Cardiac fibroblast (primary cell): ENCODE measurements at regions not wholly inside any gene's neighbourhood (a gene's known extent, or its start where the extent isn't known, plus 50 kb on each side); places are given as distances from the start of the nearest gene placed in this dataset.

Experiments used
- DNase-seq, 2 donors: peaks; one replicate each; pipeline versions ENCODE4 v3.0.0 to v3.0.0-alpha.2; 2010; ENCODE audit warnings: low read depth in 2 of 2
- H3K4me3 ChIP-seq, 2 donors: replicated peaks in 1 of 2; 1 replicate in 1 of 2; 2 replicates in 1 of 2; pipeline ENCODE4 v1.5.1; 2011; ENCODE audit warnings: low read depth in 2 of 2, low read length in 2 of 2, mild to moderate bottlenecking in 2 of 2, moderate library complexity in 1 of 2
- TF ChIP-seq, protein P1 (sequence below): IDR thresholded peaks from one replicate; pipeline ENCODE4 v1.5.1; 2011; ENCODE audit warnings: low read depth, mild to moderate bottlenecking, low read length, inconsistent platforms

DNA sequence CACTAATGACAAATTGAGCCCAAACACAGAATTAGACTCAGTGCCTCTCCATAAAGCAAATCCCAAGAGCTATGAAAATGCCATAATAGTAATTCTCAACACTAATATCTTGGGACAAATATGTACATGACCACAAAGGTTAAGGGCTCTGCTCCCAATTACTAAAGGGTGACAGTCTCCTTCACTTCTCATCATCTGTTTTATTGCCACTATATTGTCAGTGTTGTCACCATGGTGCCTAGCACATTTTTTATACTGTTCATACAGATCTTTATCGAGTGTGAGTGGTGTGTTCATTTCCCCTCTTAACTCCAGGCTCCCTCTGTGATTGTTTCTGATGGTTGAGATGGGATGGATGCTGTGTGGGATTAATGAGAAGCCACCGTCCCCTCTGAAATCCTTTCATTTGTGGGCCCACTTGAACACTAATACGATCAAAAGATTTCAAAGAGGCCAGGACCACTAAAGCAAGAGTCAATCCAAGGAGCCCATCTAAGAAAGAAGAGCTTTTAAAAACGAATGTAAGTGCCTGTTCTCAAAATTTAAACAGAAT lies 277.7 kb downstream of the GXYLT1 start:
- no peak for DNase-seq
- TF ChIP-seq, protein P1, sequence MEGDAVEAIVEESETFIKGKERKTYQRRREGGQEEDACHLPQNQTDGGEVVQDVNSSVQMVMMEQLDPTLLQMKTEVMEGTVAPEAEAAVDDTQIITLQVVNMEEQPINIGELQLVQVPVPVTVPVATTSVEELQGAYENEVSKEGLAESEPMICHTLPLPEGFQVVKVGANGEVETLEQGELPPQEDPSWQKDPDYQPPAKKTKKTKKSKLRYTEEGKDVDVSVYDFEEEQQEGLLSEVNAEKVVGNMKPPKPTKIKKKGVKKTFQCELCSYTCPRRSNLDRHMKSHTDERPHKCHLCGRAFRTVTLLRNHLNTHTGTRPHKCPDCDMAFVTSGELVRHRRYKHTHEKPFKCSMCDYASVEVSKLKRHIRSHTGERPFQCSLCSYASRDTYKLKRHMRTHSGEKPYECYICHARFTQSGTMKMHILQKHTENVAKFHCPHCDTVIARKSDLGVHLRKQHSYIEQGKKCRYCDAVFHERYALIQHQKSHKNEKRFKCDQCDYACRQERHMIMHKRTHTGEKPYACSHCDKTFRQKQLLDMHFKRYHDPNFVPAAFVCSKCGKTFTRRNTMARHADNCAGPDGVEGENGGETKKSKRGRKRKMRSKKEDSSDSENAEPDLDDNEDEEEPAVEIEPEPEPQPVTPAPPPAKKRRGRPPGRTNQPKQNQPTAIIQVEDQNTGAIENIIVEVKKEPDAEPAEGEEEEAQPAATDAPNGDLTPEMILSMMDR, result no peak

DNA sequence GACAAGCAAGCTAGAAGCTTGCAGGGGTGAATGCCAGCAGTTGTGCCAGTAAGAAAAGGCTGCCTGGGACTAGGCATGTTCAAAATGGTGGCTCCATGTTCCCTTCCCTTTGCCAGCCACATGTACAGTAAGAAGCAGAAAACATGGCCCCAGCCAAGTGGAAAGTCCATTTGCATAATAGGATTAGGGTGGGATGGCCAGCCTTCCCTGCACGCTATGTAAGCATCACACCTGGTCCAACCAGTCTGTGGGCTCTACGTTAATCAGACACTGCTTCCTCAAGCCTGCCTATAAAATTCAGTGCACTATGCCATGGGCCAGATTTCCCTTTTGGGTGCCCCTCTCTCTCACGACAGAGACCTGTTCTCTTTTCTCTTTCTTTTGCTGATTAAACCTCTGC lies 288.4 kb downstream of the GXYLT1 start:
- no peak overlapping the region for H3K4me3 ChIP-seq
- TF ChIP-seq, protein P1, result no peak
- DNase-seq, result no peak

More for the DNA sequence above, 277.7 kb downstream of the GXYLT1 start:
- no peak overlapping the region for H3K4me3 ChIP-seq

- TF ChIP-seq, protein P1, result no peak
- DNase-seq, result no peak
These were observed 294.6 kb downstream of the GXYLT1 start for GRCh38 chr12:41850046-41850445.

GRCh38 chr12:41846718-41847117 lies 298.0 kb downstream of the GXYLT1 start:
- H3K4me3 ChIP-seq, result no peak overlapping the region
- no peak for DNase-seq
- TF ChIP-seq, protein P1, result no peak

More at GRCh38 chr12:41850046-41850445, 294.6 kb downstream of the GXYLT1 start:
- no peak overlapping the region for H3K4me3 ChIP-seq

- TF ChIP-seq, protein P1, result no peak
- no peak for DNase-seq
- no peak overlapping the region for H3K4me3 ChIP-seq
These were observed 308.3 kb downstream of the GXYLT1 start for GRCh38 chr12:41836416-41836815.

GRCh38 chr12:41835556-41835955 lies 309.1 kb downstream of the GXYLT1 start:
- no peak for DNase-seq
- no peak overlapping the region for H3K4me3 ChIP-seq
- TF ChIP-seq, protein P1, result no peak

DNA sequence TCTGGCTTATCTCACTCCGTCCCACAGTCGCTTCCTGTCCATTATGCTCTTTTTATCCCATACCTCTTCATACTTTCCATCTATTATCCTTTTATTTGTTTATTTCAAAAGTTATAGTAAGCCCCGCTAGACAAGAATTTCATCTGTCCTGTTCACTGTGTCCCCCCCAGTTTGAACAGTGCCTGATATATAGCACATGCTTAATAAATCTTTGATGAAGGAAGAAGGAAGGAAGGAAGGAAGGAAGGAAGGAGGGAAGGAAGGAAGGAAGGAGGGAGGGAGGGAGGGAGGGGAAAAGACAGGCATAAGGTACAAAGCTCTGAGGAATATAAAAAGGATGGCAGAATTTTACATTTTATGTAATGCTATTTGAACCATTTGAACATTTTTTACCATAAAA lies 324.7 kb downstream of the GXYLT1 start:
- DNase-seq, result no peak
- TF ChIP-seq, protein P1, result no peak
- H3K4me3 ChIP-seq, result no peak overlapping the region
